HG02970 (cell line): ENCODE measurements at regions not wholly inside any gene's neighbourhood (a gene's known extent, or its start where the extent isn't known, plus 50 kb on each side); places are given as distances from the start of the nearest gene placed in this dataset.
"Not testable (repeated sequence)": the region's sequence is repeated elsewhere in the genome, so short reads cannot be mapped to it uniquely, and the experiment has no call there.

ENCODE experiments used
- ATAC-seq: cut with Tn5 transposase; IDR thresholded peaks from one replicate; pipeline ENCODE4 v1.9.1; 2021; ENCODE audit warnings: mild to moderate bottlenecking, moderate library complexity, moderate number of reproducible peaks; ENCODE audit not compliant: unreplicated experiment, low FRiP score

DNA sequence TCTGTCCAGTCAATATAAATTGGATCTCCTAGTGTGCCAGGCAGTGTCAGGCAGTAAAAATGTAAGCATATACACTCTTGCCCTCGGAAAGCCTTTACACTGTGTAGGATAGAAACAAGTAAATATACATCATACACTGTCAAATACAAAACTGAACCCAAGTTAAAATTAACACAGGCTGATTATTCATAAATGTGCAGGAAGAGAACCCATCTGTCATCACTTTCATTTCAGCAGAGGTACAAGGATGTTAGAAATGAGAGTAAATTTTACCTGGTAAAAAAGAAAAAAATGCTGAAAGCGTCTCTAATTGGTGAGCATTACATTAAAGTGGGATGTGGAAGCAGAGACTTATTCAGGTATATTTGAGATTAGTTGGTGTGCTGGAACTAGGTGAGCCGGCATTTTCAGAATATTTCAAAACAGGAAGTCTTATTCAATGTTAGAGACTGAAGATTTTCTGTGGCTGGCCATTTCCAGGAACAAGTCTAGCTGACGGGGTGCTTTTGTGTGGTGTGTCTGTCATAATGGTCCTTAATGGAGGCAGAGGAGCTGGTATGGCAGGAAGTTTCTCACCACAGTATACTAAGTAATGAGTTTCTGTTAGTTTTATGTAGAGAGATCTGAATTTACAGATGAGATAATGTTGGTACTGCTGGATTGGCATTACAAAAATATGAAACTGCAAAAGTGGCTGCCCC, 192.6 kb downstream of the CASP12 start:
- peak; percentile 100 for ATAC-seq

GRCh38 chr11:104704888-104705287, 193.4 kb downstream of the CASP12 start:
- ATAC-seq: no peak

DNA sequence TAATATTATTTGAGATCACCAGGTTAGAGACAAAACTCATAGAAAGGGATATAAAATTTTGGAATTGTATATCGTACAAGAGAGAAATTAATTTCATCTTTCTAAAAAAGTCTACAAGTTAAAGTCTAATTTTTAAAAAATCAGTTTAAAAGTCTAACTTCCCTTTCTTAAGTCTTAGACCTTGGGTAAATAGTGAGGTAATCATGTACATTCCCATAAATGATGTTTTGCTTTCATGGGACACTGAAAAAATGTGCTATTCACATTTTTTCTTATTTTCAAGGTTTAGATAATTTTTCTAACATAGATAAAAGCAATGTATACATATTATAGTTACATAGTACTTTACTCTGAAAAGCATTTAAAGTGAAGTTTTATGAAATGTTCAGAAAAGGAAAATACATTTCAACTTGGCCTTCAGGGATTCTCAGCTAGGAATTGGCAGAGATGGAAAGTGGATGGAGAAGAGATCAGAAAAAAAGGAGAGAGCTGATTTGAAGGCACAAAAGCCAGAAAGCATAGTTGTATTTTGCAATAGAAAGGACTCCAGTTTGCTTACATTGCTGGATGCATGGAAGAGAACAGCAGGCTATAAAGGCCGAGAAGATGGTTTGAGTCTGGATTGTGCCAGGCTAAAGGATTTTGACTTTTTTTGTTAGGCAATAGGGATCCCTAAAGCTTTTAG, 194.0 kb downstream of the CASP12 start:
- ATAC-seq: no peak

DNA sequence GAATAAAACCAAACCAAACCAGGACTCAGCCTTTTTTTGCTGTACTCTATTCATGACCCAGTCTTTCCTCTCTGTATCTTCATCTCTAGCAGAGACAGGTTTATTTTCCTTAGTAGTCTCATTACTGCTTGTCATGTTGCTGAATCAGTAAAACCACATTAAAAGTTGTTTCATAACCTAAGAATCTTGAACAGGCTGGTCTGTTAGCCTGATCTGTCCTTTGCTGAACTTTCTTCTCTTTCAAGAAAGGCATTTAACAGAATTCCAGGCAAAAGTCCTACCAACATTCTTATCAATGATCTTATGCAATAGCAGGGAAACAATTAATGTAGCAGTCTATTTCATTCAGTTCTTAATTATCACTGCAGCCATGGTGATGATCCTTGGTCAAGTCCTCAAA, 197.7 kb downstream of the CASP12 start:
- ATAC-seq: no peak

GRCh38 chr11:104699981-104700380, 198.3 kb downstream of the CASP12 start:
- no peak for ATAC-seq

GRCh38 chr11:104695065-104695463, 203.2 kb downstream of the CASP12 start:
- ATAC-seq: no peak

- no peak for ATAC-seq
These were observed 203.8 kb downstream of the CASP12 start for GRCh38 chr11:104694259-104695064.

- no peak for ATAC-seq
These were observed 205.5 kb downstream of the CASP12 start for GRCh38 chr11:104692751-104693150.

DNA sequence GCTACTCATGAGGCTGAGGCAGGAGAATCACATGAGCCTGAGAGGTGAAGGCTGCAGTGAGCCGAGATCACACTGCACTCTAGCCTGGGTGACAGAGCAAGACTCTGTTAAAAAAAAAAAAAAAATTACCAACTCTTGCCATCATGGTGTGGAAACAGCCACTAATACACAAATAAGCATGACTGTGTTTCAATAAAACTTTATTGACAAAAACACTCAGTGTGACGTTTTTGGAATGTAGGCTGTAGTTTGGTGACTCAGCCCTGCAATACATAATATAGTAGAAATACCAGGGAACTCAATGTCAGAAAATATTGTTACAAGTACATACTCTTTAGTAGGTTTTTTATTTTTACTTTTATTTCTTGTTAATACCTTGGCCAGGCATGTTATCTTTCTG, 207.1 kb downstream of the CASP12 start:
- ATAC-seq: no peak

- ATAC-seq: no peak
These were observed 208.0 kb downstream of the CASP12 start for GRCh38 chr11:104690241-104690640.

DNA sequence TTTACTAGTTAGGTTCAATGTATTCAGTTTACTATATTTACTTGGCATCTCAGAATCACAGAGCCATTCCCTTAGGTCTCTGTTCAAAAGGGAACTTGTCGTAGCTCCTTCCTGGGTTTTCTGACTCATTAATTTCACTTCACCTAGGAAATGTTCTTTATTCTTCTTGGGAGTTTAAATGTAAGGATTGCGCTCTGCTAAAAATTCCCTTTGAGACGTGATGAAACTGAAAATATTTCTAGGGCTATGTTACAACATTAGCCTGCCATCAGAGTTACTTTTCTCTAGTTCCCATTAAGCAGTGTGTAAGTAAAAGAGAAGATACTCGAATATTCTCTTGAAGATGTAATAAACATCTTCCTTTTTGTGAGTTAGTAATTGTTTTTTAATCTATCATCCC, 209.5 kb downstream of the CASP12 start:
- ATAC-seq: no peak

GRCh38 chr11:104682206-104682605, 216.1 kb downstream of the CASP12 start:
- no peak for ATAC-seq

DNA sequence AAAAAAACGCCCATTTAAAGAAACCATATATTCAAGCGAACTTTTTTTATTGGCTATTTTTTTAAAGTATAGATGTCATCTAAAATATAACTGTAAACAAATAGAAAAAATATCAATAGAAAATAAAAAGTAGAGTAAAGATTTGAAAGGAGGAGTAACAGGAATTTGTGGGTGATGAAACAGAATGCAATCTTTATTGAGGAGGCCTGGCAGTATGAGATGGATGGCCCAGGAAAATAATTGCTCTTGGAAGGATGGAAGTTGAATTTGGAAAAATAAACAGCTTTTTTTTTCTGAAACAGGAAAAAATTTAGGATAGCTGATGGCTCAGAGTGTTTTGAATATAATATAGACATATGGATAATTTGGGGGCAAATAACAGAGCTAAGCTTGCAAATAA, 219.0 kb downstream of the CASP12 start:
- ATAC-seq: no peak

GRCh38 chr11:104678408-104678807, 219.9 kb downstream of the CASP12 start:
- no peak for ATAC-seq

DNA sequence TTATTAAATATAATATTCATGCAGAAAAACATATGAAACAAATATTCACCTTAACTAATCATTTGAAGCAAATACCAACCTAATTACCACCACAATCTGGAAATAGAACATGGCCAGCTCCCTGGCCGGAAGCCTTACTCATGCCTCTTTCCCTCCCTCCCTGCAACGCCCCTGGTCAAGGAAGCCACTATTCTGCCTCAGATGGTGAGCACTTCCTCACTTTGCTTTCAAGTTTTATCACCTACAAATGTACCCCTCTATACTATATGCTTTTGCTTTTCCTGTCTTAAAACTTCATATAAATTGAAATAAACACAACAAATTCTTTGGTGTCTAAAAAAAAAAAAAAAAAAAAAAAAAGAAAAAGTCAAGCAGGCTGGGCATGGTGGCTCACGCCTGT, 221.2 kb downstream of the CASP12 start:
- ATAC-seq: not testable (repeated sequence)

DNA sequence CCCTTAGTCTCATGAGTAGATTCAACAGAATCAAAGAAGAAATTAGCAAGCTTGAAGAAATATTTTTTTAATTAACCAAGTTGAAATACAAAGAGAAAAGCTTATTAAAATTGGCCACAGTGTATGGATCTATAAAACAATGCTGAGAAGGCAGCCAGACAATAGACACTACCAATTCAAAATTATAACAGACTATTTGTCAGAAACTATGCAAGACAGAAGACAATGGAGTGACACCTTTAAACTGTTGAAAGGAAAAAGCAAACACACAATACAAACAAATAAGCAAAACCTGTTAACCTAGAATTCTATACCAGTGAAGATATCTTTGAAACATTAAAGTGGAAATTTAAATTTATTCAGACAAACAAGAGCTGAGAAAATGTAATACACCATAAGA, 225.4 kb downstream of the CASP12 start:
- no peak for ATAC-seq

- ATAC-seq: no peak
These were observed 229.3 kb downstream of the CASP12 start for GRCh38 chr11:104668797-104669463.

GRCh38 chr11:104666624-104667023, 231.6 kb downstream of the CASP12 start:
- ATAC-seq: no peak

GRCh38 chr11:104665641-104666040, 232.6 kb downstream of the CASP12 start:
- ATAC-seq: no peak

- ATAC-seq: no peak
These were observed 234.8 kb downstream of the CASP12 start for GRCh38 chr11:104663190-104664140.
